ENCODE measurements at regions not wholly inside any gene's neighbourhood (a gene's known extent, or its start where the extent isn't known, plus 50 kb on each side); places are given as distances from the start of the nearest gene placed in this dataset.

DNA sequence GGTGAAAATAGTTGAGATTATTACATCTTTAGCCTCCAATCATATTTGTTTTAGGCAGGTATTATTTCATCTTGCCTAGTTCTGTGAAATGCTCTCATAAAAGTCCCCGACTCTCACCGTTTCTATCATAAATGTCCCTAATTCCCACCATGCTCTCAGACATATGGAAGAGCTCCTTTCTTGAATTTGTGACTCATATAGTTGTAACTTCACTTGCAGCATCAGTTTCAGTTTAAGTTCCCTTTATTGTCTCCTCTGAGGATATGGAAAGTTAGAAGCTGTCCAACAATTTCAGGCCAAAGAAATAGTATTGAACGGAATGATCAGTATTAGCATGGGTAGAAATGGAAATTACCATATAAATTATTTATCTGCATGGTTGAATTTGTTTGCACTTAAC lies 187.5 kb upstream of the NR4A3 start:
- POLR2A ChIA-PET, result no interaction called here
- WGBS (ENCODE audit: low lambda C conversion rate), result 72% methylated on average over 3 of the region's 3 CpGs

DNA sequence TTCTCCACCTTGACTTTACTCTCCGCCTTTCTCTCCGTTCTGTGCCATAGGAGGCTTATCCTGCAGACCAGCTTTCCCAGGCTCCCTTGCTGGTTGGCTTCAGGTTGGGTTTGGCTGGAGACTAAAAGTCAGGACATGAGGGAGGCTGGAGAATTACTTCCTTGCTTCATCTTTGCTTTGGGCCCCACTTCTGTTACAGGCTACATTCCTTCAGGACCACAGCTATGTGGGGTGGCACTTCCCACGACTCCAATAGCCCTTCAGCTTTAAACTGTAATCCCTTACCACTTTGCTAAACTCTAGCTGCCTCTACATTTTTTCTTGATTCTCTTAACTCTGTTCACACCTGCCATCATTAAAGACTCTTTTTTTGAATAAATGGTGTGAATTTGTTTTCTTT lies 186.7 kb upstream of the NR4A3 start:
- no peaks in the 10 kb centered on the region for H3K4me1 ChIP-seq (ENCODE audit: control insufficient read depth in 1 of 2, insufficient read depth in 2 of 2, low read depth in 1 of 2, low read length in 1 of 2)
- no peaks in the 10 kb centered on the region for H3K79me2 ChIP-seq (ENCODE audit: insufficient read depth)
- no peaks in the 10 kb centered on the region for H3K27me3 ChIP-seq (ENCODE audit: insufficient read depth)
- 86% methylated on average over 3 of the region's 3 CpGs for WGBS (ENCODE audit: low lambda C conversion rate)
- POLR2A ChIA-PET, result no interaction called here
- no peak overlapping the region for H3K9ac ChIP-seq
- DNase-seq, result no peak
- TF ChIP-seq TCF12 (IDR thresholded peaks at IDR 0.05), result no peak
- TF ChIP-seq NRF1 (IDR thresholded peaks at IDR 0.05; ENCODE audit: low read depth, low read length), result no peak
- no peak for TF ChIP-seq RAD21 (IDR thresholded peaks at IDR 0.05; ENCODE audit: low read length)
- TF ChIP-seq GATA2 (CRISPR knock-in tag; IDR thresholded peaks at IDR 0.05), result no peak
- H3K4me2 ChIP-seq, result no peak overlapping the region
- H2AFZ ChIP-seq (ENCODE audit: low read depth), result no peak overlapping the region
- H3K27ac ChIP-seq (ENCODE audit: low read depth in 2 of 2, low read length in 1 of 2), result no peak overlapping the region
- H3F3A ChIP-seq (replicated peaks; ENCODE audit: insufficient read depth), result no peaks in the 10 kb centered on the region
- no peaks in the 10 kb centered on the region for H3K9me2 ChIP-seq
- H4K20me1 ChIP-seq (ENCODE audit: insufficient read depth), result no peaks in the 10 kb centered on the region
- CTCF ChIA-PET, result no interaction called here
- H3K36me3 ChIP-seq (replicated peaks in 1 of 2; ENCODE audit: control insufficient read depth in 1 of 2, insufficient read depth in 2 of 2, low read length in 1 of 2), result no peaks in the 10 kb centered on the region
- no peak overlapping the region for H3K4me3 ChIP-seq (ENCODE audit: low read depth in 2 of 2, low read length in 1 of 2)
- H3K9me3 ChIP-seq, result no peaks in the 10 kb centered on the region; the same call in 1 of the 2 replicates

More for the DNA sequence above, 187.5 kb upstream of the NR4A3 start:
- Histone ChIP-seq H2AFZ (ENCODE audit: low read depth) (no peak overlapping the region), H4K20me1 (ENCODE audit: insufficient read depth) (no peaks in the 10 kb centered on the region), H3K9me2 (no peaks in the 10 kb centered on the region), H3K9me3 (no peaks in the 10 kb centered on the region; the same call in 1 of the 2 replicates), H3F3A (replicated peaks; ENCODE audit: insufficient read depth) (no peaks in the 10 kb centered on the region), H3K4me2 (no peak overlapping the region), H3K79me2 (ENCODE audit: insufficient read depth) (no peaks in the 10 kb centered on the region), H3K27ac (ENCODE audit: low read depth in 2 of 2, low read length in 1 of 2) (no peak overlapping the region), H3K27me3 (ENCODE audit: insufficient read depth) (no peaks in the 10 kb centered on the region), H3K4me1 (ENCODE audit: control insufficient read depth in 1 of 2, insufficient read depth in 2 of 2, low read depth in 1 of 2, low read length in 1 of 2) (no peaks in the 10 kb centered on the region), H3K9ac (no peak overlapping the region), H3K36me3 (replicated peaks in 1 of 2; ENCODE audit: control insufficient read depth in 1 of 2, insufficient read depth in 2 of 2, low read length in 1 of 2) (no peaks in the 10 kb centered on the region), H3K4me3 (ENCODE audit: low read depth in 2 of 2, low read length in 1 of 2) (no peak overlapping the region)
- CTCF ChIA-PET, result interaction anchor here (0.6 kb wide), 1 partner anchor 404 kb away, joined by 3 read pairs; no protein-coding TSS in a partner anchor
- no peak for DNase-seq
- TF ChIP-seq JUND (IDR thresholded peaks at IDR 0.05) (no peak), RXRA (IDR thresholded peaks at IDR 0.05; ENCODE audit: borderline replicate concordance, low read depth) (no peak), POLR2AphosphoS5 (IDR thresholded peaks at IDR 0.05; ENCODE audit: low read depth, low read length) (no peak), RAD21 (IDR thresholded peaks at IDR 0.05; ENCODE audit: low read length) (no peak), NRF1 (IDR thresholded peaks at IDR 0.05; ENCODE audit: low read depth, low read length) (no peak), EP300 (IDR thresholded peaks at IDR 0.05; ENCODE audit: borderline replicate concordance in 1 of 2, low read depth in 1 of 2, low read length in 1 of 2) (no peak)
- TF ChIP-seq, protein P1, sequence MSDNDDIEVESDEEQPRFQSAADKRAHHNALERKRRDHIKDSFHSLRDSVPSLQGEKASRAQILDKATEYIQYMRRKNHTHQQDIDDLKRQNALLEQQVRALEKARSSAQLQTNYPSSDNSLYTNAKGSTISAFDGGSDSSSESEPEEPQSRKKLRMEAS (IDR thresholded peaks at IDR 0.05; ENCODE audit: low read depth), result no peak
- TF ChIP-seq, protein P2, sequence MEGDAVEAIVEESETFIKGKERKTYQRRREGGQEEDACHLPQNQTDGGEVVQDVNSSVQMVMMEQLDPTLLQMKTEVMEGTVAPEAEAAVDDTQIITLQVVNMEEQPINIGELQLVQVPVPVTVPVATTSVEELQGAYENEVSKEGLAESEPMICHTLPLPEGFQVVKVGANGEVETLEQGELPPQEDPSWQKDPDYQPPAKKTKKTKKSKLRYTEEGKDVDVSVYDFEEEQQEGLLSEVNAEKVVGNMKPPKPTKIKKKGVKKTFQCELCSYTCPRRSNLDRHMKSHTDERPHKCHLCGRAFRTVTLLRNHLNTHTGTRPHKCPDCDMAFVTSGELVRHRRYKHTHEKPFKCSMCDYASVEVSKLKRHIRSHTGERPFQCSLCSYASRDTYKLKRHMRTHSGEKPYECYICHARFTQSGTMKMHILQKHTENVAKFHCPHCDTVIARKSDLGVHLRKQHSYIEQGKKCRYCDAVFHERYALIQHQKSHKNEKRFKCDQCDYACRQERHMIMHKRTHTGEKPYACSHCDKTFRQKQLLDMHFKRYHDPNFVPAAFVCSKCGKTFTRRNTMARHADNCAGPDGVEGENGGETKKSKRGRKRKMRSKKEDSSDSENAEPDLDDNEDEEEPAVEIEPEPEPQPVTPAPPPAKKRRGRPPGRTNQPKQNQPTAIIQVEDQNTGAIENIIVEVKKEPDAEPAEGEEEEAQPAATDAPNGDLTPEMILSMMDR (IDR thresholded peaks at IDR 0.05), result no peak
- TF ChIP-seq, protein P3, sequence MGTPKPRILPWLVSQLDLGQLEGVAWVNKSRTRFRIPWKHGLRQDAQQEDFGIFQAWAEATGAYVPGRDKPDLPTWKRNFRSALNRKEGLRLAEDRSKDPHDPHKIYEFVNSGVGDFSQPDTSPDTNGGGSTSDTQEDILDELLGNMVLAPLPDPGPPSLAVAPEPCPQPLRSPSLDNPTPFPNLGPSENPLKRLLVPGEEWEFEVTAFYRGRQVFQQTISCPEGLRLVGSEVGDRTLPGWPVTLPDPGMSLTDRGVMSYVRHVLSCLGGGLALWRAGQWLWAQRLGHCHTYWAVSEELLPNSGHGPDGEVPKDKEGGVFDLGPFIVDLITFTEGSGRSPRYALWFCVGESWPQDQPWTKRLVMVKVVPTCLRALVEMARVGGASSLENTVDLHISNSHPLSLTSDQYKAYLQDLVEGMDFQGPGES (IDR thresholded peaks at IDR 0.05; ENCODE audit: low read depth, low read length), result no peak
- TF ChIP-seq, protein P4, sequence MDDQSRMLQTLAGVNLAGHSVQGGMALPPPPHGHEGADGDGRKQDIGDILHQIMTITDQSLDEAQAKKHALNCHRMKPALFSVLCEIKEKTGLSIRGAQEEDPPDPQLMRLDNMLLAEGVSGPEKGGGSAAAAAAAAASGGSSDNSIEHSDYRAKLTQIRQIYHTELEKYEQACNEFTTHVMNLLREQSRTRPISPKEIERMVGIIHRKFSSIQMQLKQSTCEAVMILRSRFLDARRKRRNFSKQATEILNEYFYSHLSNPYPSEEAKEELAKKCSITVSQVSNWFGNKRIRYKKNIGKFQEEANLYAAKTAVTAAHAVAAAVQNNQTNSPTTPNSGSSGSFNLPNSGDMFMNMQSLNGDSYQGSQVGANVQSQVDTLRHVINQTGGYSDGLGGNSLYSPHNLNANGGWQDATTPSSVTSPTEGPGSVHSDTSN (IDR thresholded peaks at IDR 0.05), result no peak
